K562 (cell line): ENCODE measurements at regions not wholly inside any gene's neighbourhood (a gene's known extent, or its start where the extent isn't known, plus 50 kb on each side); places are given as distances from the start of the nearest gene placed in this dataset.

Experiments
- ATAC-seq: fragments of 200-7000 bp; cut with Tn5 transposase; 3 replicates; pipeline ENCODE4 v1.9.1; 2020; ENCODE audit warnings: moderate library complexity
- BruUV-seq: library from RNA; stranded (reverse); fragments of 400-500 nt; replicated peaks from 2 replicates; lab custom pipeline; 2021; lab: Mats Ljungman, UMichigan
- CTCF ChIA-PET: fragments of 300-600 bp; formaldehyde crosslinking; extraction: SDS; loops from one replicate; lab custom pipeline; 2021; ENCODE audit warnings: low intra/inter-chr PET ratio; lab: Yijun Ruan, JAX
- POLR2A ChIA-PET: fragments of 300-600, 350-650 bp; sonication (Branson Sonifier 250); formaldehyde crosslinking; extraction: SDS; loops from one replicate; lab custom pipeline; 2021; ENCODE audit warnings: antibody characterized with exemption, inconsistent platforms; lab: Yijun Ruan, JAX
- DNase-seq, 4 experiments: peaks; one replicate each; pipeline versions ENCODE4 v3.0.0 to v3.0.0-alpha.2; 2011 to 2018; ENCODE audit warnings: low spot score in 3 of 4, mixed read lengths in 3 of 4; ENCODE audit errors: extremely low read depth in 1 of 4
- FAIRE-seq: peaks from 2 replicates; lab custom pipeline; 2011; peaks lifted over from hg19 to GRCh38; lab: Jason Lieb, UNC
- H2AFZ ChIP-seq: 2 replicates; pipeline ENCODE4 v1.6.0; 2011; ENCODE audit warnings: low read depth, low read length, control low read depth, inconsistent platforms
- H3K27ac ChIP-seq: fragments of 200-600 bp; 3 replicates; pipeline ENCODE4 v1.8.0; 2011; ENCODE audit warnings: low read depth, mild to moderate bottlenecking, control low read depth, inconsistent platforms, low read length, moderate library complexity, mixed read lengths; ENCODE audit errors: extremely low read depth
- H3K27me3 ChIP-seq, 2 experiments: fragments of 300-600 bp in 1 of 2; 2 replicates in 1 of 2; 3 replicates in 1 of 2; pipeline versions ENCODE4 v1.6.0 to v1.8.0; 2011; ENCODE audit warnings: inconsistent platforms in 2 of 2, low read length in 2 of 2, mild to moderate bottlenecking in 1 of 2, mixed read lengths in 1 of 2, moderate library complexity in 1 of 2; ENCODE audit not compliant: control insufficient read depth in 2 of 2, insufficient read depth in 2 of 2
- H3K36me3 ChIP-seq: fragments of 300-600 bp; 3 replicates; pipeline ENCODE4 v1.8.0; 2011; ENCODE audit warnings: mild to moderate bottlenecking, low read length, inconsistent platforms; ENCODE audit not compliant: control insufficient read depth, insufficient read depth
- H3K4me1 ChIP-seq, 2 experiments: fragments of 200-600 bp in 1 of 2; replicated peaks in 1 of 2; 2 replicates in 1 of 2; 3 replicates in 1 of 2; pipeline versions ENCODE4 v1.5.1 to v1.8.0; 2011; ENCODE audit warnings: inconsistent platforms in 2 of 2, low read length in 2 of 2, mild to moderate bottlenecking in 1 of 2, mixed read lengths in 1 of 2, moderate library complexity in 1 of 2; ENCODE audit not compliant: control insufficient read depth in 2 of 2, insufficient read depth in 2 of 2
- H3K4me2 ChIP-seq: 2 replicates; pipeline ENCODE4 v1.6.1; 2011; ENCODE audit warnings: low read length, control low read depth, inconsistent platforms, mixed read lengths; ENCODE audit not compliant: insufficient read depth
- H3K4me3 ChIP-seq: fragments of 200-600 bp; sonication (generic), shearing (Covaris generic); 2 replicates; pipeline ENCODE4 v1.5.1; 2016; ENCODE audit warnings: control low read depth, inconsistent platforms
- H3K79me2 ChIP-seq: fragments of 200-600 bp; 3 replicates; pipeline ENCODE4 v1.8.0; 2011; ENCODE audit warnings: low read length, inconsistent platforms; ENCODE audit not compliant: control insufficient read depth, insufficient read depth
- H3K9ac ChIP-seq, 2 experiments: 2 replicates each; pipeline versions ENCODE4 v1.6.0 to v1.6.1; 2011; ENCODE audit warnings: low read depth in 2 of 2, low read length in 2 of 2, control low read depth in 1 of 2, inconsistent platforms in 1 of 2, mild to moderate bottlenecking in 1 of 2, mixed read lengths in 1 of 2; ENCODE audit not compliant: insufficient read depth in 1 of 2
- H3K9me1 ChIP-seq: one replicate; pipeline ENCODE4 v1.6.0; 2011; ENCODE audit warnings: inconsistent platforms, mild to moderate bottlenecking, low read length, moderate library complexity; ENCODE audit not compliant: control insufficient read depth, insufficient read depth
- H3K9me3 ChIP-seq: replicated peaks from 2 replicates; pipeline ENCODE4 v1.5.1; 2011; ENCODE audit warnings: low read depth, low read length, inconsistent platforms; ENCODE audit not compliant: control insufficient read depth, insufficient read depth
- H4K20me1 ChIP-seq: replicated peaks from 2 replicates; pipeline ENCODE4 v1.6.1; 2011; ENCODE audit warnings: low read length, inconsistent platforms, mixed read lengths; ENCODE audit not compliant: control insufficient read depth, insufficient read depth
- CREB5 ChIP-seq: fragments of 250-450 bp; sonication (Bioruptor Pico); IDR thresholded peaks from 2 replicates; pipeline ENCODE4 v1.5.0; 2020; ENCODE audit warnings: mild to moderate bottlenecking
- DIDO1 ChIP-seq: fragments of 450-650 bp; IDR thresholded peaks from 2 replicates; pipeline ENCODE4 v1.6.1; 2016; ENCODE audit warnings: low read depth, missing biosample characterization, missing genetic modification characterization
- E2F8 ChIP-seq: fragments of 450-650 bp; IDR thresholded peaks from 2 replicates; pipeline ENCODE4 v1.7.1; 2018; ENCODE audit warnings: mild to moderate bottlenecking, low read depth; ENCODE audit not compliant: partially characterized antibody
- FOXP1 ChIP-seq: sonication (generic); formaldehyde crosslinking; IDR thresholded peaks from 2 replicates; pipeline ENCODE4 v1.8.0; 2022; ENCODE audit warnings: mild to moderate bottlenecking, missing genetic modification reagents
- JUN ChIP-seq, 2 experiments: sonication (generic) in 1 of 2; formaldehyde crosslinking in 1 of 2; IDR thresholded peaks; 2 replicates each; pipeline versions ENCODE4 v1.6.1 to v1.8.0; 2012 to 2022; ENCODE audit warnings: borderline replicate concordance in 2 of 2, mild to moderate bottlenecking in 2 of 2, improper control_type of control experiment in 1 of 2, low read depth in 1 of 2, low read length in 1 of 2, missing genetic modification reagents in 1 of 2
- MTA3 ChIP-seq: fragments of 450-650 bp; formaldehyde crosslinking; IDR thresholded peaks from 2 replicates; pipeline ENCODE4 v1.6.1; 2017; ENCODE audit warnings: mild to moderate bottlenecking, borderline replicate concordance
- NFIC ChIP-seq: fragments of 450-650 bp; IDR thresholded peaks from 2 replicates; pipeline ENCODE4 v1.6.1; 2017; ENCODE audit warnings: mild to moderate bottlenecking, inconsistent platforms
- TAF7 ChIP-seq: fragments of 450-650 bp; IDR thresholded peaks from 2 replicates; pipeline ENCODE4 v1.6.1; 2016; ENCODE audit warnings: missing genetic modification characterization, missing compliant biosample characterization
- TCF7 ChIP-seq: sonication (generic); IDR thresholded peaks from 2 replicates; pipeline ENCODE4 v1.6.1; 2016; ENCODE audit warnings: antibody characterized with exemption, borderline replicate concordance
- TFE3 ChIP-seq: fragments of 450-650 bp; formaldehyde crosslinking; IDR thresholded peaks from 2 replicates; pipeline ENCODE4 v1.4.0; 2020; ENCODE audit warnings: mild to moderate bottlenecking, mixed read lengths
- U2AF1 ChIP-seq: fragments of 200-400 bp; formaldehyde crosslinking; optimal IDR thresholded peaks from 2 replicates; pipeline ENCODE3; 2017; ENCODE audit warnings: mild to moderate bottlenecking, low read depth, low read length, moderate library complexity
- XRCC3 ChIP-seq: fragments of 450-650 bp; IDR thresholded peaks from 2 replicates; pipeline ENCODE4 v1.6.1; 2017; ENCODE audit warnings: mild to moderate bottlenecking, moderate library complexity
- ZKSCAN3 ChIP-seq: fragments of 250-450 bp; sonication (Bioruptor Pico); IDR thresholded peaks from 2 replicates; pipeline ENCODE4 v1.4.0; 2020
- ZNF511 ChIP-seq: sonication (generic); formaldehyde crosslinking; IDR thresholded peaks from 2 replicates; pipeline ENCODE4 v1.8.0; 2022; ENCODE audit warnings: mild to moderate bottlenecking, missing genetic modification reagents
- WGBS: fragments of 100-300 bp; shearing (Covaris generic); methylation state at CpG from one replicate; pipeline ENCODE4 v1.1.6; 2016; ENCODE audit warnings: low coverage, mixed read lengths; ENCODE audit not compliant: insufficient coverage; ENCODE audit errors: missing lambda C conversion rate; 5-methylcytosine and 5-hydroxymethylcytosine counted together
- in situ Hi-C: fragments of 300-500 bp; cut with MboI; formaldehyde crosslinking; loops from 4 replicates; pipeline ENCODE4 v1.15.0; 2018; ENCODE audit warnings: inconsistent platforms, mixed read lengths
- intact Hi-C: fragments of 100-400 bp; cut with micrococcal nuclease; formaldehyde crosslinking; loops from 2 replicates; pipeline ENCODE4 v1.14.2; 2022
- TF ChIP-seq, protein P1 (sequence below): fragments of 450-650 bp; IDR thresholded peaks from 2 replicates; pipeline ENCODE4 v1.6.1; 2016; ENCODE audit warnings: mild to moderate bottlenecking

GRCh38 chr9:108182950-108183381 lies 672.8 kb downstream of the ACTL7B start:
- WGBS, result 0% methylated on average over 4 of the region's 5 CpGs
- no peak overlapping the region for H2AFZ ChIP-seq
- TF ChIP-seq NFIC (no peak), CREB5 (CRISPR knock-in tag) (no peak), XRCC3 (no peak), FOXP1 (CRISPR knock-in tag) (no peak), ZKSCAN3 (CRISPR knock-in tag) (peak; percentile 35; the same call in 1 of the 2 replicates), E2F8 (no peak), TCF7 (no peak), TAF7 (tag) (no peak), DIDO1 (no peak), ZNF511 (CRISPR knock-in tag) (no peak), TFE3 (CRISPR knock-in tag) (no peak), MTA3 (no peak), U2AF1 (no peak), JUN (IDR thresholded peaks at IDR 0.05; ENCODE audit: borderline replicate concordance, low read depth, low read length) (no peak), JUN (CRISPR knock-in tag; IDR thresholded peaks at IDR 0.05; ENCODE audit: borderline replicate concordance) (no peak)
- TF ChIP-seq, protein P1, sequence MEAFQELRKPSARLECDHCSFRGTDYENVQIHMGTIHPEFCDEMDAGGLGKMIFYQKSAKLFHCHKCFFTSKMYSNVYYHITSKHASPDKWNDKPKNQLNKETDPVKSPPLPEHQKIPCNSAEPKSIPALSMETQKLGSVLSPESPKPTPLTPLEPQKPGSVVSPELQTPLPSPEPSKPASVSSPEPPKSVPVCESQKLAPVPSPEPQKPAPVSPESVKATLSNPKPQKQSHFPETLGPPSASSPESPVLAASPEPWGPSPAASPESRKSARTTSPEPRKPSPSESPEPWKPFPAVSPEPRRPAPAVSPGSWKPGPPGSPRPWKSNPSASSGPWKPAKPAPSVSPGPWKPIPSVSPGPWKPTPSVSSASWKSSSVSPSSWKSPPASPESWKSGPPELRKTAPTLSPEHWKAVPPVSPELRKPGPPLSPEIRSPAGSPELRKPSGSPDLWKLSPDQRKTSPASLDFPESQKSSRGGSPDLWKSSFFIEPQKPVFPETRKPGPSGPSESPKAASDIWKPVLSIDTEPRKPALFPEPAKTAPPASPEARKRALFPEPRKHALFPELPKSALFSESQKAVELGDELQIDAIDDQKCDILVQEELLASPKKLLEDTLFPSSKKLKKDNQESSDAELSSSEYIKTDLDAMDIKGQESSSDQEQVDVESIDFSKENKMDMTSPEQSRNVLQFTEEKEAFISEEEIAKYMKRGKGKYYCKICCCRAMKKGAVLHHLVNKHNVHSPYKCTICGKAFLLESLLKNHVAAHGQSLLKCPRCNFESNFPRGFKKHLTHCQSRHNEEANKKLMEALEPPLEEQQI, result no peak

More at GRCh38 chr9:108182950-108183381, 672.8 kb downstream of the ACTL7B start:
- Histone ChIP-seq H3K27me3 (peaks cover 7 to 44% of the 10 kb centered on the region in 2 experiments; a peak in 4 of 5 replicates), H3K79me2 (no peaks in the 10 kb centered on the region), H3K4me3 (no peak overlapping the region), H3K4me1 (no peaks in the 10 kb centered on the region), H3K36me3 (no peaks in the 10 kb centered on the region), H3K9ac (no peak overlapping the region; a peak in 1 of 4 replicates), H3K27ac (no peak overlapping the region), H4K20me1 (no peaks in the 10 kb centered on the region), H3K9me3 (no peaks in the 10 kb centered on the region), H3K9me1 (no peaks in the 10 kb centered on the region), H3K4me2 (no peak overlapping the region)
- ChIA-PET POLR2A (no interaction called here), CTCF (no interaction called here)
- DNase-seq (no peak), ATAC-seq (no peak), FAIRE-seq (no peak)
- intact Hi-C loops, result no loop called here
- BruUV-seq, result no TSS peak
- in situ Hi-C loops, result no loop called here
